K562 (cell line): ENCODE measurements at regions not wholly inside any gene's neighbourhood (a gene's known extent, or its start where the extent isn't known, plus 50 kb on each side); places are given as distances from the start of the nearest gene placed in this dataset.

ENCODE experiments used
- ATAC-seq: fragments of 200-7000 bp; cut with Tn5 transposase; 3 replicates; pipeline ENCODE4 v1.9.1; 2020; ENCODE audit warnings: moderate library complexity
- BruUV-seq: library from RNA; stranded (reverse); fragments of 400-500 nt; replicated peaks from 2 replicates; lab custom pipeline; 2021; lab: Mats Ljungman, UMichigan
- CTCF ChIA-PET: fragments of 300-600 bp; formaldehyde crosslinking; extraction: SDS; loops from one replicate; lab custom pipeline; 2021; ENCODE audit warnings: low intra/inter-chr PET ratio; lab: Yijun Ruan, JAX
- POLR2A ChIA-PET: fragments of 300-600, 350-650 bp; sonication (Branson Sonifier 250); formaldehyde crosslinking; extraction: SDS; loops from one replicate; lab custom pipeline; 2021; ENCODE audit warnings: antibody characterized with exemption, inconsistent platforms; lab: Yijun Ruan, JAX
- DNase-seq, 4 experiments: peaks; one replicate each; pipeline versions ENCODE4 v3.0.0 to v3.0.0-alpha.2; 2011 to 2018; ENCODE audit warnings: low spot score in 3 of 4, mixed read lengths in 3 of 4; ENCODE audit errors: extremely low read depth in 1 of 4
- FAIRE-seq: peaks from 2 replicates; lab custom pipeline; 2011; peaks lifted over from hg19 to GRCh38; lab: Jason Lieb, UNC
- H2AFZ ChIP-seq: 2 replicates; pipeline ENCODE4 v1.6.0; 2011; ENCODE audit warnings: low read depth, low read length, control low read depth, inconsistent platforms
- H3K27ac ChIP-seq: fragments of 200-600 bp; 3 replicates; pipeline ENCODE4 v1.8.0; 2011; ENCODE audit warnings: low read depth, mild to moderate bottlenecking, control low read depth, inconsistent platforms, low read length, moderate library complexity, mixed read lengths; ENCODE audit errors: extremely low read depth
- H3K27me3 ChIP-seq, 2 experiments: fragments of 300-600 bp in 1 of 2; 2 replicates in 1 of 2; 3 replicates in 1 of 2; pipeline versions ENCODE4 v1.6.0 to v1.8.0; 2011; ENCODE audit warnings: inconsistent platforms in 2 of 2, low read length in 2 of 2, mild to moderate bottlenecking in 1 of 2, mixed read lengths in 1 of 2, moderate library complexity in 1 of 2; ENCODE audit not compliant: control insufficient read depth in 2 of 2, insufficient read depth in 2 of 2
- H3K36me3 ChIP-seq: fragments of 300-600 bp; 3 replicates; pipeline ENCODE4 v1.8.0; 2011; ENCODE audit warnings: mild to moderate bottlenecking, low read length, inconsistent platforms; ENCODE audit not compliant: control insufficient read depth, insufficient read depth
- H3K4me1 ChIP-seq, 2 experiments: fragments of 200-600 bp in 1 of 2; replicated peaks in 1 of 2; 2 replicates in 1 of 2; 3 replicates in 1 of 2; pipeline versions ENCODE4 v1.5.1 to v1.8.0; 2011; ENCODE audit warnings: inconsistent platforms in 2 of 2, low read length in 2 of 2, mild to moderate bottlenecking in 1 of 2, mixed read lengths in 1 of 2, moderate library complexity in 1 of 2; ENCODE audit not compliant: control insufficient read depth in 2 of 2, insufficient read depth in 2 of 2
- H3K4me2 ChIP-seq: 2 replicates; pipeline ENCODE4 v1.6.1; 2011; ENCODE audit warnings: low read length, control low read depth, inconsistent platforms, mixed read lengths; ENCODE audit not compliant: insufficient read depth
- H3K4me3 ChIP-seq: fragments of 200-600 bp; sonication (generic), shearing (Covaris generic); 2 replicates; pipeline ENCODE4 v1.5.1; 2016; ENCODE audit warnings: control low read depth, inconsistent platforms
- H3K79me2 ChIP-seq: fragments of 200-600 bp; 3 replicates; pipeline ENCODE4 v1.8.0; 2011; ENCODE audit warnings: low read length, inconsistent platforms; ENCODE audit not compliant: control insufficient read depth, insufficient read depth
- H3K9ac ChIP-seq, 2 experiments: 2 replicates each; pipeline versions ENCODE4 v1.6.0 to v1.6.1; 2011; ENCODE audit warnings: low read depth in 2 of 2, low read length in 2 of 2, control low read depth in 1 of 2, inconsistent platforms in 1 of 2, mild to moderate bottlenecking in 1 of 2, mixed read lengths in 1 of 2; ENCODE audit not compliant: insufficient read depth in 1 of 2
- H3K9me1 ChIP-seq: one replicate; pipeline ENCODE4 v1.6.0; 2011; ENCODE audit warnings: inconsistent platforms, mild to moderate bottlenecking, low read length, moderate library complexity; ENCODE audit not compliant: control insufficient read depth, insufficient read depth
- H3K9me3 ChIP-seq: replicated peaks from 2 replicates; pipeline ENCODE4 v1.5.1; 2011; ENCODE audit warnings: low read depth, low read length, inconsistent platforms; ENCODE audit not compliant: control insufficient read depth, insufficient read depth
- H4K20me1 ChIP-seq: replicated peaks from 2 replicates; pipeline ENCODE4 v1.6.1; 2011; ENCODE audit warnings: low read length, inconsistent platforms, mixed read lengths; ENCODE audit not compliant: control insufficient read depth, insufficient read depth
- KDM1A ChIP-seq, 2 experiments: fragments of 450-650 bp; IDR thresholded peaks; 2 replicates each; pipeline ENCODE4 v1.6.1; 2016; ENCODE audit warnings: mild to moderate bottlenecking in 2 of 2
- KDM4B ChIP-seq, 2 experiments: fragments of 450-650 bp in 1 of 2; sonication (generic) in 1 of 2; IDR thresholded peaks; 2 replicates each; pipeline ENCODE4 v1.6.1; 2016 to 2017; ENCODE audit warnings: borderline replicate concordance in 2 of 2, antibody characterized with exemption in 1 of 2, low read depth in 1 of 2, mild to moderate bottlenecking in 1 of 2
- NFE2 ChIP-seq: IDR thresholded peaks from 2 replicates; pipeline ENCODE4 v1.6.1; 2014; ENCODE audit warnings: antibody characterized with exemption, low read depth
- RB1 ChIP-seq: fragments of 450-650 bp; IDR thresholded peaks from 2 replicates; pipeline ENCODE4 v1.6.1; 2017; ENCODE audit warnings: low read depth, mild to moderate bottlenecking
- ZNF134 ChIP-seq: fragments of 250-450 bp; sonication (Bioruptor Pico); conservative IDR thresholded peaks from 2 replicates; pipeline ENCODE4 v1.4.0; 2020
- ZNF436 ChIP-seq: fragments of 250-450, 450-650 bp; sonication (Bioruptor Pico); formaldehyde crosslinking; IDR thresholded peaks from 2 replicates; pipeline ENCODE4 v1.7.0; 2020; ENCODE audit warnings: mild to moderate bottlenecking
- ZNF507 ChIP-seq: conservative IDR thresholded peaks from 2 replicates; pipeline ENCODE4 v1.6.1; 2017; ENCODE audit warnings: missing genetic modification characterization, missing compliant biosample characterization
- WGBS: fragments of 100-300 bp; shearing (Covaris generic); methylation state at CpG from one replicate; pipeline ENCODE4 v1.1.6; 2016; ENCODE audit warnings: low coverage, mixed read lengths; ENCODE audit not compliant: insufficient coverage; ENCODE audit errors: missing lambda C conversion rate; 5-methylcytosine and 5-hydroxymethylcytosine counted together
- in situ Hi-C: fragments of 300-500 bp; cut with MboI; formaldehyde crosslinking; loops from 4 replicates; pipeline ENCODE4 v1.15.0; 2018; ENCODE audit warnings: inconsistent platforms, mixed read lengths
- intact Hi-C: fragments of 100-400 bp; cut with micrococcal nuclease; formaldehyde crosslinking; loops from 2 replicates; pipeline ENCODE4 v1.14.2; 2022

GRCh38 chr10:61040399-61041016 is 96.5 kb upstream of the RHOBTB1 start:
- in situ Hi-C loops: no loop called here
- no peaks in the 10 kb centered on the region for H3K36me3 ChIP-seq
- no peaks in the 10 kb centered on the region for H3K9me1 ChIP-seq
- FAIRE-seq (no peak), ATAC-seq (no peak), DNase-seq (no peak)
- no peak overlapping the region for H3K4me2 ChIP-seq
- no peak overlapping the region for H3K9ac ChIP-seq
- 28% methylated on average over 26 of the region's 30 CpGs for WGBS
- POLR2A ChIA-PET: interaction anchor here (1.0 kb wide), 1 partner anchor 12 kb away, joined by 3 read pairs; no protein-coding TSS in a partner anchor
- CTCF ChIA-PET: no interaction called here
- peaks cover 0 to 6% of the 10 kb centered on the region in 2 experiments; a peak in 1 of 5 replicates for H3K4me1 ChIP-seq
- H4K20me1 ChIP-seq: no peaks in the 10 kb centered on the region
- no peaks in the 10 kb centered on the region for H3K9me3 ChIP-seq
- H2AFZ ChIP-seq: no peak overlapping the region
- H3K4me3 ChIP-seq: no peak overlapping the region
- no peak overlapping the region for H3K27ac ChIP-seq
- no peak for TF ChIP-seq KDM1A (IDR thresholded peaks at IDR 0.05)
- TF ChIP-seq KDM4B (IDR thresholded peaks at IDR 0.05; ENCODE audit: borderline replicate concordance in 2 of 2, low read depth in 1 of 2): no peak
- TF ChIP-seq NFE2: no peak
- TF ChIP-seq ZNF507 (tag): no peak
- TF ChIP-seq ZNF134 (CRISPR knock-in tag): no peak
- no peak for TF ChIP-seq RB1
- TF ChIP-seq ZNF436: no peak
- H3K79me2 ChIP-seq: no peaks in the 10 kb centered on the region
- H3K27me3 ChIP-seq: no peaks in the 10 kb centered on the region
- BruUV-seq: no TSS peak
- intact Hi-C loops: no loop called here
